Erythroblast (primary cell): ENCODE measurements at regions not wholly inside any gene's neighbourhood (a gene's known extent, or its start where the extent isn't known, plus 50 kb on each side); places are given as distances from the start of the nearest gene placed in this dataset.

Experiments
- GATA1 ChIP-seq: IDR thresholded peaks from 2 replicates; pipeline ENCODE4 v1.6.1; 2011; ENCODE audit warnings: low read depth, mild to moderate bottlenecking, control low read depth, low read length, moderate library complexity
- POLR2A ChIP-seq: IDR thresholded peaks from 2 replicates; pipeline ENCODE4 v1.6.1; 2011; ENCODE audit warnings: mild to moderate bottlenecking, low read length

GRCh38 chr4:166546009-166546408 lies 673.0 kb downstream of the TLL1 start:
- no peak for TF ChIP-seq POLR2A
- no peak for TF ChIP-seq GATA1
